ENCODE measurements at regions not wholly inside any gene's neighbourhood (a gene's known extent, or its start where the extent isn't known, plus 50 kb on each side); places are given as distances from the start of the nearest gene placed in this dataset.

- Mint-ChIP-seq H3K4me1 (no peaks in the 10 kb centered on the region), H3K27ac (no peak overlapping the region), H3K4me3 (no peak overlapping the region), H3K27me3 (no peaks in the 10 kb centered on the region), H3K36me3 (ENCODE audit: low read depth) (peaks cover 2% of the 10 kb centered on the region)
- no peaks in the 10 kb centered on the region for H3K9me3 ChIP-seq (ENCODE audit: control insufficient read depth, low read length, poor library complexity, severe bottlenecking)
- no peak for DNase-seq
- ATAC-seq, result no peak
Observed at GRCh38 chr2:16227811-16228462, 287.6 kb downstream of the MYCN start.

- no peaks in the 10 kb centered on the region for H3K9me3 ChIP-seq (ENCODE audit: control insufficient read depth, low read length, poor library complexity, severe bottlenecking)
- H3K27me3 Mint-ChIP-seq, result no peaks in the 10 kb centered on the region
- peaks cover 2% of the 10 kb centered on the region for H3K36me3 Mint-ChIP-seq (ENCODE audit: low read depth)
- no peak for ATAC-seq
- no peak overlapping the region for H3K4me3 Mint-ChIP-seq
- no peak overlapping the region for H3K27ac Mint-ChIP-seq
- no peaks in the 10 kb centered on the region for H3K4me1 Mint-ChIP-seq
- DNase-seq, result no peak
Observed at GRCh38 chr2:16226943-16227664, 286.8 kb downstream of the MYCN start.

GRCh38 chr2:16226381-16226780, 286.0 kb downstream of the MYCN start:
- no peaks in the 10 kb centered on the region for H3K9me3 ChIP-seq (ENCODE audit: control insufficient read depth, low read length, poor library complexity, severe bottlenecking)
- no peaks in the 10 kb centered on the region for H3K4me1 Mint-ChIP-seq
- no peak overlapping the region for H3K4me3 Mint-ChIP-seq
- DNase-seq (no peak), ATAC-seq (no peak)
- H3K36me3 Mint-ChIP-seq (ENCODE audit: low read depth), result peaks cover 2% of the 10 kb centered on the region
- H3K27ac Mint-ChIP-seq, result no peak overlapping the region
- no peaks in the 10 kb centered on the region for H3K27me3 Mint-ChIP-seq

GRCh38 chr2:16225545-16225944, 285.2 kb downstream of the MYCN start:
- no peaks in the 10 kb centered on the region for H3K27me3 Mint-ChIP-seq
- no peak overlapping the region for H3K27ac Mint-ChIP-seq
- no peak overlapping the region for H3K4me3 Mint-ChIP-seq
- no peak for DNase-seq
- H3K36me3 Mint-ChIP-seq (ENCODE audit: low read depth), result peaks cover 2% of the 10 kb centered on the region
- no peaks in the 10 kb centered on the region for H3K4me1 Mint-ChIP-seq
- H3K9me3 ChIP-seq (ENCODE audit: control insufficient read depth, low read length, poor library complexity, severe bottlenecking), result no peaks in the 10 kb centered on the region
- ATAC-seq, result no peak

- DNase-seq (no peak), ATAC-seq (no peak)
- Mint-ChIP-seq H3K4me1 (no peaks in the 10 kb centered on the region), H3K27ac (no peak overlapping the region), H3K4me3 (no peak overlapping the region), H3K27me3 (no peaks in the 10 kb centered on the region), H3K36me3 (ENCODE audit: low read depth) (peaks cover 2% of the 10 kb centered on the region)
- H3K9me3 ChIP-seq (ENCODE audit: control insufficient read depth, low read length, poor library complexity, severe bottlenecking), result no peaks in the 10 kb centered on the region
Observed at GRCh38 chr2:16225071-16225470, 284.7 kb downstream of the MYCN start.

GRCh38 chr2:16224298-16225045, 284.1 kb downstream of the MYCN start:
- Mint-ChIP-seq H3K27me3 (no peaks in the 10 kb centered on the region), H3K27ac (no peak overlapping the region), H3K36me3 (ENCODE audit: low read depth) (peaks cover 2% of the 10 kb centered on the region), H3K4me3 (no peak overlapping the region), H3K4me1 (no peaks in the 10 kb centered on the region)
- ATAC-seq (no peak), DNase-seq (no peak)
- no peaks in the 10 kb centered on the region for H3K9me3 ChIP-seq (ENCODE audit: control insufficient read depth, low read length, poor library complexity, severe bottlenecking)

GRCh38 chr2:16223841-16224177, 283.5 kb downstream of the MYCN start:
- ATAC-seq (no peak), DNase-seq (no peak)
- no peak overlapping the region for H3K27ac Mint-ChIP-seq
- no peaks in the 10 kb centered on the region for H3K4me1 Mint-ChIP-seq
- H3K36me3 Mint-ChIP-seq (ENCODE audit: low read depth), result peaks cover 2% of the 10 kb centered on the region
- no peaks in the 10 kb centered on the region for H3K27me3 Mint-ChIP-seq
- no peaks in the 10 kb centered on the region for H3K9me3 ChIP-seq (ENCODE audit: control insufficient read depth, low read length, poor library complexity, severe bottlenecking)
- H3K4me3 Mint-ChIP-seq, result no peak overlapping the region

- H3K27ac Mint-ChIP-seq, result no peak overlapping the region
- no peaks in the 10 kb centered on the region for H3K27me3 Mint-ChIP-seq
- no peaks in the 10 kb centered on the region for H3K36me3 Mint-ChIP-seq (ENCODE audit: low read depth)
- H3K9me3 ChIP-seq (ENCODE audit: control insufficient read depth, low read length, poor library complexity, severe bottlenecking), result no peaks in the 10 kb centered on the region
- no peak for ATAC-seq
- no peak for DNase-seq
- no peak overlapping the region for H3K4me3 Mint-ChIP-seq
- no peaks in the 10 kb centered on the region for H3K4me1 Mint-ChIP-seq
Observed at GRCh38 chr2:16223161-16223840, 283.0 kb downstream of the MYCN start.

- H3K9me3 ChIP-seq (ENCODE audit: control insufficient read depth, low read length, poor library complexity, severe bottlenecking), result no peaks in the 10 kb centered on the region
- Mint-ChIP-seq H3K27me3 (no peaks in the 10 kb centered on the region), H3K4me3 (no peak overlapping the region), H3K36me3 (ENCODE audit: low read depth) (no peaks in the 10 kb centered on the region), H3K4me1 (no peaks in the 10 kb centered on the region), H3K27ac (no peak overlapping the region)
- DNase-seq (no peak), ATAC-seq (no peak)
Observed at GRCh38 chr2:16222326-16222725, 282.0 kb downstream of the MYCN start.

- no peak for ATAC-seq
- H3K9me3 ChIP-seq (ENCODE audit: control insufficient read depth, low read length, poor library complexity, severe bottlenecking), result no peaks in the 10 kb centered on the region
- H3K36me3 Mint-ChIP-seq (ENCODE audit: low read depth), result no peaks in the 10 kb centered on the region
- no peak for DNase-seq
- H3K4me1 Mint-ChIP-seq, result no peaks in the 10 kb centered on the region
- no peak overlapping the region for H3K4me3 Mint-ChIP-seq
- no peaks in the 10 kb centered on the region for H3K27me3 Mint-ChIP-seq
- no peak overlapping the region for H3K27ac Mint-ChIP-seq
Observed at GRCh38 chr2:16221461-16222010, 281.2 kb downstream of the MYCN start.

- Mint-ChIP-seq H3K36me3 (ENCODE audit: low read depth) (no peaks in the 10 kb centered on the region), H3K27ac (no peak overlapping the region), H3K27me3 (no peaks in the 10 kb centered on the region), H3K4me3 (no peak overlapping the region), H3K4me1 (no peaks in the 10 kb centered on the region)
- H3K9me3 ChIP-seq (ENCODE audit: control insufficient read depth, low read length, poor library complexity, severe bottlenecking), result no peaks in the 10 kb centered on the region
- no peak for DNase-seq
- no peak for ATAC-seq
Observed at GRCh38 chr2:16219292-16219975, 279.1 kb downstream of the MYCN start.

GRCh38 chr2:16218625-16219024, 278.3 kb downstream of the MYCN start:
- H3K4me1 Mint-ChIP-seq, result no peaks in the 10 kb centered on the region
- ATAC-seq, result no peak
- no peaks in the 10 kb centered on the region for H3K27me3 Mint-ChIP-seq
- no peak for DNase-seq
- no peaks in the 10 kb centered on the region for H3K9me3 ChIP-seq (ENCODE audit: control insufficient read depth, low read length, poor library complexity, severe bottlenecking)
- no peaks in the 10 kb centered on the region for H3K36me3 Mint-ChIP-seq (ENCODE audit: low read depth)
- no peak overlapping the region for H3K4me3 Mint-ChIP-seq
- no peak overlapping the region for H3K27ac Mint-ChIP-seq

- Mint-ChIP-seq H3K27ac (no peak overlapping the region), H3K4me1 (no peaks in the 10 kb centered on the region), H3K4me3 (no peak overlapping the region), H3K36me3 (ENCODE audit: low read depth) (no peaks in the 10 kb centered on the region), H3K27me3 (no peaks in the 10 kb centered on the region)
- DNase-seq, result no peak
- ATAC-seq, result no peak
- no peaks in the 10 kb centered on the region for H3K9me3 ChIP-seq (ENCODE audit: control insufficient read depth, low read length, poor library complexity, severe bottlenecking)
Observed at GRCh38 chr2:16218161-16218560, 277.8 kb downstream of the MYCN start.

All from T-helper 17 cell (primary cell).